GM19328 (cell line): ENCODE measurements at regions not wholly inside any gene's neighbourhood (a gene's known extent, or its start where the extent isn't known, plus 50 kb on each side); places are given as distances from the start of the nearest gene placed in this dataset.

ENCODE experiments used
- ATAC-seq: cut with Tn5 transposase; IDR thresholded peaks from one replicate; pipeline ENCODE4 v1.9.1; 2021; ENCODE audit warnings: mild to moderate bottlenecking, moderate library complexity; ENCODE audit not compliant: unreplicated experiment

- no peak for ATAC-seq
These were observed 612.8 kb downstream of the ZPLD1 start for GRCh38 chr3:103047640-103048039.

- ATAC-seq: no peak
These were observed 613.4 kb downstream of the ZPLD1 start for GRCh38 chr3:103048068-103048722.

DNA sequence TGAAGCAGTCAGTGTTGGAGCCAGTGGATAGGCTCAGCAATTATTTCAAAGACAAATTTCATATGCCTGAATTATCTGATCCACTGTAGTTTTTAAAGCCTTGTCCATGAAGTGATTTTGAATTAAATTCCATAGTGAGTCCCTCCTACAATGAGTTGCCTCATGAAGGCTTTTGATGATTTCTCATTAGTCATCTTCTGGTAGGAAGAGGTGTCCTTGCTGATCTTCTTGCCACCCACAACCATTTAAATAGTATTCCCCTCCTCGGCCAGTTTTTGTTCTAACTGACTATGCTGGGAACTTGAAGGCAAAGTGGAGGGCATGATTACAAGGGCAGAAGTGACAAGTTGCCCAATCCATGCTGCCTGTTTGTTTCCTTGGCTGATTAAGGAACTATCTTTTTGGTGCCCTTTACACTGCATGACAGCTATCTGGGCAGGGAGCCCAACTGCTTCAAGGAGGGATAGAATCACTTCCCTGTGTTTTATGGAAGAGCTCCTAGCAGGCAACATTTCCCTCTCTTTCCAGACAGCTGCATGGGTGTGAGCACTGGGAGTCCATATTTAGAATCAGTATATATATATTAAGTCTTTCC lies 617.5 kb downstream of the ZPLD1 start:
- ATAC-seq: no peak

DNA sequence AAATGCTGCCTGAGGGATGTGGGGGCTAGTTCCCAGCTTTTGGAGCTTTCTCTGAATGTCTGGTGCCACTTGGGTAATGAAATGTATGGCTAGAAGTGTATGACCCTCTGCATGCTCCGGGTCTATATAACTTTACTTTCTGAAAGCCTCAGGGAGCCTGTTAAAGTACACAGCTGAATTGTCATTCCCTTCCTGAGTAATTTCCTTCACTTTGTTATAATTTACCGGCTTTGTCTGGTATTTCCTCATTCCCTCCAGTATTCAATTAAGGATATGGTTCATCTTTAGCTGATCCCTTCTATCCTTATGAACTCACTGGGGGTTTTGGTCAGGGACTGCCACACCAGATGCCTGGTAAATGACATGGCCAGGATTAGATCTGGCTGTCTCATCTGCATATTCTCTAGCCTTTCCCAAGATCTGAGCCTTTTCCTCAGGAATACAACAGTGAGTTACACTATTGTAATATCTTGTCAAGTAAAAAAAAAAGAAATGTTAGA lies 620.3 kb downstream of the ZPLD1 start:
- no peak for ATAC-seq

- ATAC-seq: no peak
These were observed 621.7 kb downstream of the ZPLD1 start for GRCh38 chr3:103056542-103056941.

DNA sequence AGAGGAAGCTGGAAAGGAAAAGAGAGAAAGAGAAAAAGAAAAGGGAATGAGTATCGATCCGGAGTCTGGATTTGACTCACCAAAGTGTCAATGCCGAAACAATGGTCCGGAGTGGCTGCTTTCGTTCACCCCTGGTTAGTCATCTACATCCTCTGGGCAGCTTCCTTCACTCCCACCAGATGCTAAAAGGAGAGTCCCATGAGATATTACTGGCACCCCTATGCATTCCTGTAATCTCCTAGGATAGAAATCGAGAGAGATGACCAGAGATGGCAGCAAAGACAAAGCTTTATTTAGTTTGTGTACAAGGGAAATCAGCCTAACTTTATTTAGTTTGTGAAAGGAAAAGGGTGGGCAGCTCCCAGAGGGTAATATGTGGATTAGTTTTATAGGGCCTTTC lies 622.2 kb downstream of the ZPLD1 start:
- ATAC-seq: no peak

DNA sequence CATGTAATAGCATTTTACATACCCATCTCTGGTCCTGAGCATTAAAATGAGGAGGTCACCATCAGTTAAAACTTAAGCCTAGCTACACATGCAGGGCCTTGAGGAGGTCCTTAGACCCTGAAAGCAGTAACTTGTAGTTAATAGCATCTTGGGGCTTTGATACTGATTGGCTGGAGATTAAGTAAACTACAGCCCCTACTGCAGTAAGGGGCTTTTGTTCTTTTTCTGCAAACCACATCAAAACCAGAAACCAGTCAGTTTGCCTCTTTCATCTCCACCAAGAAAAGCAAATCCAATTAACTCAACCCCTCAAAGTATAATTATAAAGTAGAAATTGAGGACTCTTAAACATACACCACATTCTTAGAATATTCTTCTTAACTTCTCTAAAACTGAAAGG lies 622.7 kb downstream of the ZPLD1 start:
- ATAC-seq: no peak

DNA sequence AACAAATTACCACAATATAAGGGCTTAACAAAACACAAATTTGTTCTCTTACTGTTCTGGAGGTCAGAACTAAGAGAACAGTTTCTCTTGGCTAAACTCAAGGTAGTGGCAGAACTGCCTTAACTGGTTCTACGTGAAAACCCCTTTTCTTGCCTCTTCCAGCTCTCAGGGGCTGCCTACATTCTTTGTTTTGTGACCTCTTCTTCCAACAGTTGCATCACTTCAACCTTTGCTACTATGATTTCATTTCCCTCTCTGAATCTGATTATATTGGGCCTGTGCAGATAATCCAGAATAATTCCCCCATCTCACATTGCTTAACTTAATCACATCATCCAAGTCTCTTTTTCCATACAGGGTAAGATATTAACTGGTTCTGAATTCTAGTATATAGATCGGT lies 624.6 kb downstream of the ZPLD1 start:
- ATAC-seq: no peak

DNA sequence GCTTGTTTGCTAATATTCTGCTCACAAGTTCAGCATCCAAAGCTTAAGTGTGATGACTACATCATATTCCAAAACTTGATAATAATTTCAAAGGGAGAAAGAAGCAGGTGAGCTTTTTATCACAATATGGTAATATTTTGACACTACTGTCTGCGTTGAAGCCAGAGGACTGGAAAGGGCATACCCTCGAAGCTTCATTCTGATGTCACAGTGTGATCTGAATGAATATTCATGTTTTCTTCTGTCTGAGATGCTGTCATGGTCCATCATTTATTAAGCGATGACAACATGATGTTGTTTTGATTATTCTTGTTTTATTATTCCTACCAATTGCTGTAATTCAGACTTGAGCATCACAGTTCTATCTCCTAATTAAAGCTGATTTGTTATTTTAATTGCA lies 625.4 kb downstream of the ZPLD1 start:
- no peak for ATAC-seq

GRCh38 chr3:103067963-103068362 lies 633.1 kb downstream of the ZPLD1 start:
- ATAC-seq: no peak

GRCh38 chr3:103075282-103075681 lies 640.5 kb downstream of the ZPLD1 start:
- no peak for ATAC-seq

DNA sequence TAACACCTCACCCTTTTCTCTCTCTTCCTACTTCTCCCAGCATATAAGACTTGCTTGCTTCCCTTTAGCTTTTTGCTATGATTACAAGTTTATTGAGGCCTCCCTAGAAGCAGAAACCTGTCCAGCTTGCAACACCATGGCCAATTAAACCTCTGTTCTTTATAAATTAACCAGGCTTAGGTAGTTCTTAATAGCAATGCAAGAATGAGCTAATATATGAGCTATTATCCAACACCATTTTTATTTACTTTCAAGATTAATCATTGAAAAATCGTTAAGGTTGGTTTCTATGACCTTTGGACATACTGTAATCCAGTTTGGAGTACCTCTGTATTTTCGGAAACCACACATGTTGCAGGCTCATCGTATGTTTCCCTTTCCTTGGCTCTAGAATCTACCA lies 643.1 kb downstream of the ZPLD1 start:
- no peak for ATAC-seq

DNA sequence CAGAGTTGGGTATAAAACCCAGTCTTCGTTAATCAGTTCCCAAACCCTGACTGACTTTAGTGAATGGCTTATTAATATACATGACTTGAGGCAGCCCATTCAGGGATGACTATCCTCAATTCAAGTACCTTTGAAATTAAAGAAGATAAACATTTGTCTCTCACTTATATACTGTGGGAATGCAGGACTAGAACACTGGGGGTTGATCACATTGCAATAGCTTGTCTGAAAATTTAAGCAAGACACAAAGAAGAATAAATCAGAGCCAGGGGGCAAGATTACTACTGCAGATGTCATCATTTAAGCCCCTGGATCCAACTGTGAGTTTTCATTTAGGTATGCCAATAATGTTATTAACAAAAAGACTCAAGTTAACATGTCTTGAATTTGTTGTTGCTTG lies 647.7 kb downstream of the ZPLD1 start:
- ATAC-seq: no peak

GRCh38 chr3:103083848-103084631 lies 649.2 kb downstream of the ZPLD1 start:
- no peak for ATAC-seq

GRCh38 chr3:103085465-103085864 lies 650.6 kb downstream of the ZPLD1 start:
- no peak for ATAC-seq

GRCh38 chr3:103089758-103090157 lies 654.9 kb downstream of the ZPLD1 start:
- no peak for ATAC-seq

GRCh38 chr3:103105206-103105605 lies 670.4 kb downstream of the ZPLD1 start:
- ATAC-seq: no peak

GRCh38 chr3:103112273-103112672 lies 677.5 kb downstream of the ZPLD1 start:
- ATAC-seq: no peak

DNA sequence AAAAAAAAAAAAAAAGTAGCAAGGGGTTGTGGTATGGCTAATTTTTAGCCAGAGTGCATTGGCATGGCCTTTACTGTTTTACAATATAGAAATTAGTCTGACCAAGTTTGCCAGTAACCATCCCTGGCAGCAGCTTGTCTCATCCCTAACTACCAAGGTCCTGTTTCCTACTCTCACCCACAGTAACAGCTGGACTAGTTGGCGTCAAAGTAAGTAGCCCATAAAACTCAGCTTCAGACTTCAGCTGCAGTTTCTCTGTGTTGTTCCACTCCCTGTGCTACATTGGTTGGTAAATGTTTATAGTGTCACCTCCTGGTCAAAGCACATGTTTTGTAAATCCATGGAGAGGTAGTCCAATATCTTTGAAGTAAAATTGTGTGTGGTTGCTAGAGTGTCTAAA lies 691.3 kb downstream of the ZPLD1 start:
- no peak for ATAC-seq

DNA sequence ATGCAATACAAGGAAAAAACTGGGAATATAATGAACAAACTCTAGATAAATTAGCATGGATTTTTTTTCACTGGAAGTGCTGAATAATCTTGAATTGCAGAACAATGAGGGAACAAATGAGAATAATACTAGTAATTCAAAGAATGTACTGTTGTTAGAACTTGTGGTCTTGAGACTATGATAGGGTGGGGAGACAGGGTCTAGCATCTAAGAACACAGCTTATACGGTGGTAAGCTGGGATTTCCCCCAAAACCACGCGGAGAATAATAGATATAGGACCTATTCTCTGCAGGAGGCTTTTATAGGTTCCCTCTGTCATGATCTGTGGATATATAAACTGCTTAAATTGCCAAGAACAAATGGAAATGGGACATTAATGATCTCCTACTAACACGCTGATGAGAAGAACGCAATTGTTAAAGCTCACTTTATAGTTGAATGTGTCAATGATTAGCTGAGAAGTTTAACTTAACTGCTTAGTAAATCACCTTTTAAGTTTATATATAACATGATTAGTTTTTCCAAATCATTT lies 692.3 kb downstream of the ZPLD1 start:
- ATAC-seq: no peak

DNA sequence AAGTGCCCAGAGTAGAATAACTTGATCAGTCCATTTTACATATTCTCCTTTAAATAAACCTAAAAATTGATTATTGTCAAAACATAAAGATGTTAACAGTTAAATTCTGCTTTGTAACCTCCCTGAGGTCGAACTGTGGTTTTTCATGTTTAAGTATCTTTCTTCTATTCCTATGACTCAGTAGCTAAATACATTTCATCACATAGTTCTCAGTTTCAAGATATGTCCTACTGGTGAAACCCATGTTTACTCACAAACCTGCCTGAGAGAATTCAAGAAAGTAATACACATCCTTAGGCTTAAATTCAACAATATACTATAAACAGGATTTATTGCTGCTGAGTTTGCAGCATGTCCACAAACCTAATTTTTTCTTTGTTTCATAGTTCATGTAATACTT lies 692.9 kb downstream of the ZPLD1 start:
- peak; percentile 89 for ATAC-seq
